ENCODE measurements at regions not wholly inside any gene's neighbourhood (a gene's known extent, or its start where the extent isn't known, plus 50 kb on each side); places are given as distances from the start of the nearest gene placed in this dataset.

GRCh38 chr2:8065191-8065590 is 616.7 kb upstream of the ID2 start:
- H3K36me3 ChIP-seq (ENCODE audit: control insufficient read depth in 1 of 2, insufficient read depth in 2 of 2, low read length in 2 of 2), result no peaks in the 10 kb centered on the region
- H3K9me3 ChIP-seq (ENCODE audit: control insufficient read depth in 1 of 2, insufficient read depth in 1 of 2, low read depth in 1 of 2, low read length in 2 of 2), result no peaks in the 10 kb centered on the region
- H3K9me2 ChIP-seq (ENCODE audit: insufficient read depth), result no peaks in the 10 kb centered on the region
- no peak overlapping the region for H2AFZ ChIP-seq (ENCODE audit: low read depth, low read length, poor library complexity, severe bottlenecking)
- H3K27me3 ChIP-seq (ENCODE audit: insufficient read depth, low read length), result no peaks in the 10 kb centered on the region
- ChIA-PET RAD21 (ENCODE audit: low non-redundant PET in 1 of 2, low total read pairs in 2 of 2, uncharacterized antibody in 2 of 2, unreplicated experiment in 2 of 2) (no interaction called here), CTCF (no interaction called here), POLR2A (no interaction called here)
- H3K4me3 ChIP-seq (replicated peaks in 1 of 2; ENCODE audit: low read depth in 1 of 2, low read length in 2 of 2), result no peak overlapping the region
- H3K4me1 ChIP-seq (ENCODE audit: control insufficient read depth in 1 of 2, insufficient read depth in 2 of 2, low read length in 2 of 2), result no peaks in the 10 kb centered on the region
- H3K4me2 ChIP-seq (ENCODE audit: low read length), result no peak overlapping the region
- intact Hi-C loops (cut with micrococcal nuclease), result no loop called here
- no peak overlapping the region for H3K9ac ChIP-seq (ENCODE audit: low read length)
- no peak overlapping the region for H3K27ac ChIP-seq (ENCODE audit: low read depth, low read length)
- H3K79me2 ChIP-seq (ENCODE audit: insufficient read depth, low read length), result no peaks in the 10 kb centered on the region
- no TSS peak for BruUV-seq (replicated peaks)
- TF ChIP-seq POLR2AphosphoS5 (IDR thresholded peaks at IDR 0.05; ENCODE audit: low read depth, low read length) (no peak), RAD21 (IDR thresholded peaks at IDR 0.05; ENCODE audit: low read depth) (no peak), JUND (IDR thresholded peaks at IDR 0.05) (no peak), EGR1 (IDR thresholded peaks at IDR 0.05; ENCODE audit: low read depth) (no peak), ATF3 (IDR thresholded peaks at IDR 0.05) (no peak)
- ATAC-seq (no peak), DNase-seq (ENCODE audit: low read depth, low spot score) (no peak)
- H4K20me1 ChIP-seq (ENCODE audit: insufficient read depth), result no peaks in the 10 kb centered on the region

- CTCF ChIA-PET, result no interaction called here
Measured at GRCh38 chr2:8067784-8068336, 614.0 kb upstream of the ID2 start.

More at GRCh38 chr2:8067784-8068336, 614.0 kb upstream of the ID2 start:
- H2AFZ ChIP-seq (ENCODE audit: low read depth, low read length, poor library complexity, severe bottlenecking), result no peak overlapping the region
- no peak for DNase-seq (ENCODE audit: low read depth, low spot score)
- TF ChIP-seq ELF1 (IDR thresholded peaks at IDR 0.05; ENCODE audit: borderline replicate concordance, low read depth) (no peak), SP1 (IDR thresholded peaks at IDR 0.05; ENCODE audit: low read depth) (no peak)
- ChIA-PET RAD21 (ENCODE audit: low non-redundant PET in 1 of 2, low total read pairs in 2 of 2, uncharacterized antibody in 2 of 2, unreplicated experiment in 2 of 2) (no interaction called here), POLR2A (no interaction called here)
- no peak overlapping the region for H3K9ac ChIP-seq (ENCODE audit: low read length)
- H3K4me2 ChIP-seq (ENCODE audit: low read length), result no peak overlapping the region
- H3K9me2 ChIP-seq (ENCODE audit: insufficient read depth), result no peaks in the 10 kb centered on the region
- H3K4me1 ChIP-seq (ENCODE audit: control insufficient read depth in 1 of 2, insufficient read depth in 2 of 2, low read length in 2 of 2), result no peaks in the 10 kb centered on the region
- no peak overlapping the region for H3K4me3 ChIP-seq (replicated peaks in 1 of 2; ENCODE audit: low read depth in 1 of 2, low read length in 2 of 2)
- no peak overlapping the region for H3K27ac ChIP-seq (ENCODE audit: low read depth, low read length)
- no peaks in the 10 kb centered on the region for H3K27me3 ChIP-seq (ENCODE audit: insufficient read depth, low read length)
- no peaks in the 10 kb centered on the region for H3K9me3 ChIP-seq (ENCODE audit: control insufficient read depth in 1 of 2, insufficient read depth in 1 of 2, low read depth in 1 of 2, low read length in 2 of 2)
- no TSS peak for BruUV-seq (replicated peaks)
- no peaks in the 10 kb centered on the region for H4K20me1 ChIP-seq (ENCODE audit: insufficient read depth)
- intact Hi-C loops (cut with micrococcal nuclease), result no loop called here
- H3K36me3 ChIP-seq (ENCODE audit: control insufficient read depth in 1 of 2, insufficient read depth in 2 of 2, low read length in 2 of 2), result no peaks in the 10 kb centered on the region
- ATAC-seq, result no peak
- no peaks in the 10 kb centered on the region for H3K79me2 ChIP-seq (ENCODE audit: insufficient read depth, low read length)
